ENCODE measurements at regions not wholly inside any gene's neighbourhood (a gene's known extent, or its start where the extent isn't known, plus 50 kb on each side); places are given as distances from the start of the nearest gene placed in this dataset.
A peak's percentile ranks its signal among the peaks of the same experiment; 100 is the strongest.

- DNase-seq (ENCODE audit: low spot score): no peak
These were observed 54.1 kb downstream of the IRF2BPL start for GRCh38 chr14:76974365-76974764.

- DNase-seq (ENCODE audit: low spot score): peak; percentile 50
These were observed 57.0 kb downstream of the IRF2BPL start for GRCh38 chr14:76971549-76971948.

GRCh38 chr14:76968621-76969063 lies 59.9 kb downstream of the IRF2BPL start:
- peak; percentile 69 for DNase-seq (ENCODE audit: low spot score)

- peak; percentile 42 for DNase-seq (ENCODE audit: low spot score)
These were observed 60.7 kb downstream of the IRF2BPL start for GRCh38 chr14:76967788-76968187.

GRCh38 chr14:76965232-76965631 lies 63.3 kb downstream of the IRF2BPL start:
- no peak for DNase-seq (ENCODE audit: low spot score)

- no peak for DNase-seq (ENCODE audit: low spot score)
These were observed 63.8 kb downstream of the IRF2BPL start for GRCh38 chr14:76964695-76965094.

GRCh38 chr14:76963372-76963771 lies 65.1 kb downstream of the IRF2BPL start:
- DNase-seq (ENCODE audit: low spot score): no peak

- no peak for DNase-seq (ENCODE audit: low spot score)
These were observed 66.2 kb downstream of the IRF2BPL start for GRCh38 chr14:76962303-76962660.

GRCh38 chr14:76961631-76962302 lies 66.7 kb downstream of the IRF2BPL start:
- DNase-seq (ENCODE audit: low spot score): peak; percentile 95

GRCh38 chr14:76958980-76959710 lies 69.4 kb downstream of the IRF2BPL start:
- peak; percentile 100 for DNase-seq (ENCODE audit: low spot score)

- no peak for DNase-seq (ENCODE audit: low spot score)
These were observed 70.2 kb downstream of the IRF2BPL start for GRCh38 chr14:76958020-76958979.

GRCh38 chr14:76957224-76957891 lies 71.2 kb downstream of the IRF2BPL start:
- no peak for DNase-seq (ENCODE audit: low spot score)

- peak; percentile 99 for DNase-seq (ENCODE audit: low spot score)
These were observed 72.0 kb downstream of the IRF2BPL start for GRCh38 chr14:76956316-76957090.

GRCh38 chr14:76955575-76956315 lies 72.8 kb downstream of the IRF2BPL start:
- DNase-seq (ENCODE audit: low spot score): peak; percentile 91

- DNase-seq (ENCODE audit: low spot score): no peak
These were observed 73.9 kb downstream of the IRF2BPL start for GRCh38 chr14:76954394-76955190.

GRCh38 chr14:76953311-76953945 lies 75.1 kb downstream of the IRF2BPL start:
- DNase-seq (ENCODE audit: low spot score): peak; percentile 87

GRCh38 chr14:76951166-76951565 lies 77.3 kb downstream of the IRF2BPL start:
- no peak for DNase-seq (ENCODE audit: low spot score)

GRCh38 chr14:76950055-76951020 lies 78.2 kb downstream of the IRF2BPL start:
- DNase-seq (ENCODE audit: low spot score): no peak
